ENCODE measurements at regions not wholly inside any gene's neighbourhood (a gene's known extent, or its start where the extent isn't known, plus 50 kb on each side); places are given as distances from the start of the nearest gene placed in this dataset.
A peak's percentile ranks its signal among the peaks of the same experiment; 100 is the strongest.

DNA sequence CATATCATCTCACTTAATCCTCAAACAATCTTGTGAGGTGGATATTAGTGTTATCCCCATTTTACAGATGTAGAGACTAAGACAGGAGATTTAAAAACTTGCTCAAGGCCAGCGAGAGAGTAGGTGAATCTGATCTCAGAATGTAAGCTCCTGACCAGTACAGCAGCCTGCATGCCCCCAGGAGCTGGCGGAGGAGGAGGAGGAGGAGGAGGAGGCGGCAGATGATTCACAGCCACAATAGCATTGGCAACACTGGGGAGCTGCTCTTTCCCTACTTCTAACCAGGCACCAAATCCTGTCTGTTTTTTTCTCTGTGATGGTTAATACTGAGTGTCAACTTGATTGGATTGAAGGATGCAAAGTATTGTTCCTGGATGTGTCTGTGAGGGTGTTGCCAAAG is 243.2 kb downstream of the ATG4C start:
- ATAC-seq = no peak
- no peak for DNase-seq
- intact Hi-C loops (cut with micrococcal nuclease) = no loop called here

DNA sequence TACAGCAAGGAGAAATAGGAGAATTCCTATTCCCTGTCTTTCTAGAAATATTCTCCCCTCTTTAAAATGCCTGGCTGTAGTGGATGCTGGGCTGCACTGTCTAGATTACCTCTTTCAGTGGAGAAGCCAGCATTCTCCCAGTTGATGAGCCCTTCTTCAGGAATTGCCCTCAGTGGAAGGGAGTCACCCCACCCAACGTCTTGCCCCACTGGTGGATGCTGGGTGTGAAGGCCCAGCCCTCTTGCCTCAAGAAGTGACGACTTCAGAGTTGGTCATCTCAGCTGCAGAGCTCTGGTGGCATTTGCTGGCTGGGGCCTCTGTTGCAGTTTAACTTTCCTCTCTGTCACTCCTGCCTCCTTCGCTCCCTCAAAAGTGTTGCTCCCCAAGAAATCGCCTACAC is 248.2 kb downstream of the ATG4C start:
- intact Hi-C loops (cut with micrococcal nuclease) = no loop called here
- DNase-seq (no peak), ATAC-seq (no peak)

DNA sequence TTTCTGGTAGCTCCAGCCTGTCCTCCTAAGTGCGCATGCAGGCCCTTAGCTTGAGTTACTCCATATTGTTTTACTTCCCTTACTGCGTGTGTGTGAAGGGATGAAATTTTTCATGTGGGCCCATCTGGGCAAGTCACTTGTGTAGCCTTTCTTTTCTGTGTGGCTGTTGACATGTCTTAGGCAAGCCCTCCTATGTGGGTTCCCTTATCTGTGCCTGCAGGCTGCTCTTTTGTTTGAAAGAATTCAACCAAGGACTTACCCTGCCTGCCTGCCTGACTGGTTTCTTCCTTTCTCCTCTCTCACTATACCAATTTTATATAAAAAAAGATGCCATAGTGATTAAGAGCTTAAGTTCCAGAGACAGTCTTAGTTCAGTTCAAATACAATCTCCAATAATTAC is 249.3 kb downstream of the ATG4C start:
- intact Hi-C loops (cut with micrococcal nuclease) = no loop called here

DNA sequence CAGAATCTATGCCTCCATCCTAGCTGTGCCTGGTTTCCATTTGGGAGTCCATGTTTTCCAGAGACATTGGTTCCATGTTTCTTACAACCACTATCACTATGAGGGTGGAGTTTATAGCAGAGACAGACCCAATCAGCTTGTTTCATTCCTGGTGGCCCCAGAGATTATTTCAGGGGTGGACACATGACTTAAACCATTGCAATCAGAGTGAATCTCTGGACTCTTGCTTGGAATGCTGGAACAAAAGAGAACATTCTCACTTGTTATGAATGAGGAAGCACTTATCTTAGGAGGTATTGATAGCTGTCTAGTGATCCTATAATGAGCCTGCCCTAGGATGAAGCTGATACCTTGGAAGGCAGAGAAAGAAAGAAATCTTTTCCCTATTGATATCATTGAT is 250.3 kb downstream of the ATG4C start:
- intact Hi-C loops (cut with micrococcal nuclease) = no loop called here
- ATAC-seq = no peak
- DNase-seq = no peak

More for the DNA sequence above, 249.3 kb downstream of the ATG4C start:
- no peak for ATAC-seq
- DNase-seq = no peak

DNA sequence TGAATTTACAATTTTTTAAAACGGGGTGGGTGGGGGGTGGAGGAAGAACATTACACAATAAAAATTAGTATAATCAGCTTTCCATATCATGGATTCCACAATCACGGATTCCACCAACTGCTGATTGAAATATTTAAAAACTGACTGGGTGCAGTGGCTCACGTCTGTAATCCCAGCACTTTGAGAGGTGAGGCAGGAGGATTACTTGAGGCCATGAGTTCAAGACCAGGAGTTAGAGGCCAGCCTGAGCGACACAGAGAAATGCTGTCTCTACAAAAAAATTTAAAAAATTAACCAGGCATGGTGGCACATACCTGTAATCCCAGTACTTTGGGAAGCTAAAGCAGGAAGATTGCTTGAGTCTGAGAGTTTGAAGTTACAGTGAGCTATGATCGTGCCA is 254.7 kb downstream of the ATG4C start:
- intact Hi-C loops (cut with micrococcal nuclease) = no loop called here
- ATAC-seq (no peak), DNase-seq (no peak)

DNA sequence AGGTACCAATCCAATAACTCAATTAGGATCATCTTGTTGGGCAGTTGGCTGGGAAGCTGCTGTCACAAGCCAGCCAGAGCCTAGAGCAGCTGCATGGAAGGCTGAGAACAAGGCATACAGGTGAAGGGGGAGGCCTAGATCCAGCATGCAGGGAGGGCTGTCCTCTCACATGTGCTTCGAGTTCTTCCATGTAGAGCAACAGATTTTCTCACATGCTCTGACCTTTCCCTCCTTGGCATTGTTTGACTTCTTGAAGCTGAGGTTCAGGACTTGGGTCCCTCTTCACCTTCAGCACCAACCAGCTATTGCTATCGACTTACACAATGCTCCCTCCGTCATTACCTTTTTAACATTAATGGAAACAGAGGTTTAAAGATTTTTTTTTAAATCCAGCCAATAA is 257.7 kb downstream of the ATG4C start:
- intact Hi-C loops (cut with micrococcal nuclease) = no loop called here
- ATAC-seq (no peak), DNase-seq (no peak)

DNA sequence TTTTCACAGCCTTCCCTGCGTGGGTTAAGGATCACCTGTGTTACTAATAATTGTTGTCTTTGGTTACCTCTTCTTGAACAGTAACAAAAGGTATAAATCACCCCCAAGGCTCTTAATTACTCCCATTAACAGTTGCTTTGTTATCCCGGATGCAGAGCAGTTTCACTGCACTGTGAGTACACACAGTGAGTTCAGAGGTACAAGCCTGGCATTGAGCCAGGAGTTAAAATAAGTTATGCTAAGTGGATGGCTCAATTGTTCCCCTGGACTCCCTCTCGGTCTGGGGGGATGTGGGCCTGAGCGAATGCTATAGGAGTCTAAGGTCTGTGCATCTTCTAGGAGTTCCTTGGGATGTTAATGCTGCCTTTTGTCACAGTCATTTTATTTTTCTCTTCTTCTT is 258.3 kb downstream of the ATG4C start:
- intact Hi-C loops (cut with micrococcal nuclease) = no loop called here
- no peak for DNase-seq
- peak; percentile 85 for ATAC-seq

DNA sequence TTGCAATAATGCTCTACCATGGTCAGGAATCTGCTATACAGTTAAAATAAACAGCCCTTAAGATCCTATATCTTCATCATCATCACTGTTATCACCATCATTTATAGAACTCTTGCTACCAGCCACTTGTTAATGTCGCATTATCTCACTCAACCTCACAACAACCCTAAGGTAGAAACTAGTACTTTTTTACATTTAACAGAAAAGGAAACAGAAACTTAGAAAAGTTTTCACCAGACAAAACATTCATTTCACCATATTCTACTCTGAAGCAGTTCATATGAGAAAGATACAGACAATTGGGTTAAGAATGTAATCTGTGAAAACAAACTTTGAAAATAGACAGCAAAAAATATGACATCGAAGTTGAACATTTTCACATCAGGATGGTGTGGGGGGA is 262.6 kb downstream of the ATG4C start:
- ATAC-seq (no peak), DNase-seq (no peak)
- intact Hi-C loops (cut with micrococcal nuclease) = no loop called here

DNA sequence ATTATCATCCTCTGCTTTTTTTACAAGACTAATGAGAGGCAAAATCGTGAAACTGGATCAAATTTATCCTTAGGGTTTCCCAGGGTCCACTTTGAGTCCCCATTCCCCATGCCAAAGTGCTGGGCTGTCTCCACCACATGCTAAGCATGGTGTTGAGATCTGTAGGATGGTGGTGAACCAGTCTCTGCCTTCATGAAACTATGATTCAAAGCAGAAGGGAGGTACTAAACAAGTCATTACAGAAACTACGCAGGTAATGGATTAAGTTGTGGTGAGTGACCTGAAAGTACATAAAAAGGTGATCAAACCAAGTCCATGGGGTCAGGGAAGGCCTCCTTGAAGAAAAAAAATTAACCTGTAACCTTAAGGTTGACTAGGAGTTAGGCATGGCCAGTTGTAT is 265.2 kb downstream of the ATG4C start:
- no peak for DNase-seq
- no peak for ATAC-seq
- intact Hi-C loops (cut with micrococcal nuclease) = no loop called here

DNA sequence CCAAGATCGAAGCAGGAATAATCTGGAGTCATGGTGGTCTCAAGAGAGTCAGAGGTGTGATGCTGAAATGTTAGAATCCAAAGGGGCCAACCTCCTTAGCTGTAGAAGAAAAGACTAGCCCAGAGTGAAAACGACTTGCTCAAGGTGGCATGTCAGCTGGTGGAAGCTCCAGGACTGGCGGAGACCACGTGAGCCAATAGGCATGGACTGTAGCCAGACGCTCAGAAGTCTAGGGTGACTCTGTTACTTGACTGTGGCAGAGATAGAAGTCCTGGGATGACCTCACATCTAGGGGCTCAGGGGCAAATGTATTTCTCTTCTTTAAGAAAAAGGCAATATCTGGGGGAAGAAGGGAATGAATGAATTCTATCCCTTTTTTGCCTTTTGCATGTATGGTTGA is 267.4 kb downstream of the ATG4C start:
- no peak for ATAC-seq
- DNase-seq = no peak
- intact Hi-C loops (cut with micrococcal nuclease) = no loop called here

DNA sequence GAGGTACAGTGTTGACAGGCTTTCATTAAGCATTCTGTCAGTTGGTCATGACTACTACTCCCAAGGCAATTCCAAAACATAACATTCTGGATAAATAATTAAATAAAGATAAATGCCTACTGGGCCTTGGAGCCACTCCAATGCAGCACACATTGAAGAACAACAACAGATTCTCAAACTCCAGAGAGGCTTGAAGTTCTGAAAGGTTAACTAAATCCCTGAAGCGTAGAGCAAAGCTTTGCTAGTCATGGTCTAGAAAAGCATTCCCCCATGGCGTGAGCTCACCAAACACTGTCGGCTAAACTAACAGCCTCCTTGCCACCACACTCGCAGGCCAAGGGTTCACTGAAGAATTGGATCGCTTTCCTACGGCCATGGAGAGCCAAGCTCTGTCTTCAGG is 268.0 kb downstream of the ATG4C start:
- ATAC-seq (no peak), DNase-seq (no peak)
- intact Hi-C loops (cut with micrococcal nuclease) = no loop called here

DNA sequence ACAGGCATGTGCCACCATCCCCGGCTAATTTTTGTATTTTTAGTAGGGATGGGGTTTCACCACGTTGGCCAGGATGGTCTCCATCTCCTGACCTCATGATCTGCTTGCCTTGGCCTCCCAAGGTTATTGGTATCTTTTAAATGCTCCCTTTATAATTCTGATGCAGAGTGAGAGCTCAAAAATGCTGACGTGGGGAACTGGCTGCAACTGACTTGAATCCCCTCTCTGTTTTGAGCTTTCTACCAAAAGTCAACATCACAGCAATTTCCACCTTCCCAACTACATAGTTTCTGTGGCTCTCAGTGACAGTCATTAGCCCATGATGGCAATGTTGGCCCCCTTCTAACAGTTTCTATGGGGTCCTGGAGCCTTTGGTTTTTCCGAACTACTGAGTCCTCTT is 268.2 kb upstream of the FOXD3 start:
- DNase-seq = no peak
- no peak for ATAC-seq
- intact Hi-C loops (cut with micrococcal nuclease) = no loop called here

DNA sequence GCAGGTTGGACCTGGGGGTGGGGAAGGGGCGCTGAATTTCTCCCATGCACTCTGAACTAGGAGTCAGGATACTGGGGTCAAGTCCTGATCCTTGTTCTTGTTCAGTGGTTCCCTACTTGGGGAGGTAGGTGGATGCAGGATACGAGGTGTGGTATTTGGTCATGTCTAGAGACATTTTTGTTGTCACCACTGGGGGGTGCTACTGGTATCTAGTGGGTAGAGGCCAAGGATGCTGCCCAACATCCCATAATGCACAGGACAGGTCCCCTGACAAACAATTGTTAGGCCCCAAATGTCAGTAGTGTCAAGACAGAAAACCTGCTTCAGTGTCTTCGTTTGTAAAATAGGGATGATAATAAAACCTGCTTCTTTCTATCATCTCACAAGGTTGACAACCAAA is 259.0 kb upstream of the FOXD3 start:
- intact Hi-C loops (cut with micrococcal nuclease) = no loop called here
- DNase-seq (no peak), ATAC-seq (no peak)

DNA sequence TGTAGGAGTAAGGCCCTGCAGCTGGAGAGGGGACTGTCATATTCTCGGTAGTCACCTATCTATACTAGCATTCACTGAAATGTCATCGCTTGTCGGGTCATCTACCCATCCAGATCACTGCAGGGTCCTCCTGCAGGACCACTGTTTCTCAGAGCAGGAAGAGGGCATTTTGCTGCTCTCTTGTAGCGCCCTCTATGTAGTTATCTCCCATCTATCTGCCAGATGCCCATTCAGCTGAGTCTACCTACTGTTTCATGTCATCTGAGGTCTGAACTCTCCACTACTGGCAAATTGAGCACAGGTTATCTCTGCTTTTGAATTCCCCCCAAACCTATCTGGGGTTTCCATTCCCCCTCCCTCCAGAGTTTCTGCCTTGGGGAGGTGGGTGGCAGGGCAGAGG is 258.2 kb upstream of the FOXD3 start:
- no peak for DNase-seq
- intact Hi-C loops (cut with micrococcal nuclease) = no loop called here
- ATAC-seq = no peak

DNA sequence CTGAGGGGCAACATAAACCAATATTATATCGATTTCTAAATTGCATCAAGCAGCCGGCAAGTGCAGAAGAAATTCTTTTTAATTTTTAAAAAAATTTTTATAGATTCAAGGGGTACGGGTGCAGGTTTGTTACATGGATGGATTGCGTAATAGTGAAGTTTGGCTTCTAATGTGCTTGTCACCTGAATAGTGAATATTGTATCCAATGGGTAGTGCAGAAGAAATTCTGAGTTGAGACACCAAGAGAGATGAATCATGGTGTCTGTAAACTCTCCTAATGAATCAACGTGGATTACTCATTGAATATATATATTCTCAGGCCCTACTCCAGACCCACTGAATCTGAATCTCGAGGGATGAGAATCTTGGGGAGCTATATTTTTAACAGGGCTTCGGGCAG is 253.7 kb upstream of the FOXD3 start:
- intact Hi-C loops (cut with micrococcal nuclease) = no loop called here
- no peak for DNase-seq
- ATAC-seq = no peak

DNA sequence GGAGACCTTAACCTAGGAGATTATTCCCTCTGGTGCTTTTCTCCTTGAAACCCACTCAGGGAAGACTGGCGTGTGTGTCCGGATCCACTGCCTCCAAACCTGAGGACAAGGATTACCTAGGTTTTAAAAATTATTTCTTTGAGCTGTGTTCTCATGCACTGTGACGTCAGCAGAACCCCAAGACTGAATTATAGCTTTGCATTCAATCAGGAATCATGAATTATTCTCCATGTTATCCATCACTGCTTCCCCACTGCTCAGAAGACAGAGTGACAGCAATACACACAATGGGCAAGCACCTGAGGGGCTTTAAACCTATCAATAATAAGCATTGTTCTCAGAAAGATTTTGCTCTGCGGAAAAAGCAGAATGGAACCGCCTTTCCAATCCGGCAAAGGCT is 253.2 kb upstream of the FOXD3 start:
- no peak for ATAC-seq
- intact Hi-C loops (cut with micrococcal nuclease) = no loop called here
- DNase-seq = no peak

DNA sequence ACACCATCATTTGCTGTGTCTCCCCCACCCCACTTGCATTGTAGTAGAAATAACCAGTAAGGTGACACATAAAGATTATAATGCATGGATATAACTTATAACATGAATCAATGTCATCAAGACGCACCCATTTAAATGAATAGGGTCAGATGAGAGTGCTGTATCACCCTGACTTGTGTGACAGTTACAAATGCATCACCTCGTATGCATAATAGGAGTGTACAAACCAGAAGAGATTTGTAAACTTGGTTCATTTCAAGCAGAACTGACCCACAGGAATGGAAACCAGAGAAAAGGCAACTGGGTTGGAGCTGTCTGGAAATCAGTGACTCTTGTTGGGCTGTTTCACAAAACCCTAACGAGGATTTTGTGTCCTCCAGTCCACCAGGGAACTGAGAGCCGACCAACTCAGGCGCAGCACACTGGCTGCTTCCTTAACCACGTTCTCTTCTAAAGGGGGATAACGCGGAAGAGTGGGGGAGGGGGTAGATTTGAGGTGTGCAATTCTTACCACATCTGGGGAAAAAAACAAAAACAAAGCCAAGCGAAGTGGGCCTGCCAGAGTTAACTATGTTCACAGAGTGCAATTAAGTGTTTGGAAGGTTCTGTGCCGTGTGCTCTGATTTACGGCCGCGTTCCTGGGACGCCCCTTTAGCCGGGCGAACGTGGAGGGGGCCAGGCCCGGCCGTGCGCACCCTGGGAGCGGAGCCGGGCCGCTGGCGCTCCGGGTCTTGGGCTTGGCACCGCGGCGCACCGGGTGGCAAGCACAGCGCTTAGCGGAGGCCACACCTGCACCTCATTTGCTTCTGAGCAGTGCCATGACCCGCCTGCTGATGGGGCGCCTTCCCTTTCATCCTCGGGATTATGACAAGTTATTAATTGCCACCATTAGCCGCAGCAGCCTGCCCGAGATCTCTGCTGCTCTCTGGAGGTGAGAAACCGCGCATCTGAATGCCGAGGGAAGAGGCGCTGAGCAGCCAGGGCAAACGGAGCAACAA is 248.8 kb upstream of the FOXD3 start:
- DNase-seq = peak; percentile 26
- ATAC-seq = peak; percentile 55
- intact Hi-C loops (cut with micrococcal nuclease) = no loop called here

DNA sequence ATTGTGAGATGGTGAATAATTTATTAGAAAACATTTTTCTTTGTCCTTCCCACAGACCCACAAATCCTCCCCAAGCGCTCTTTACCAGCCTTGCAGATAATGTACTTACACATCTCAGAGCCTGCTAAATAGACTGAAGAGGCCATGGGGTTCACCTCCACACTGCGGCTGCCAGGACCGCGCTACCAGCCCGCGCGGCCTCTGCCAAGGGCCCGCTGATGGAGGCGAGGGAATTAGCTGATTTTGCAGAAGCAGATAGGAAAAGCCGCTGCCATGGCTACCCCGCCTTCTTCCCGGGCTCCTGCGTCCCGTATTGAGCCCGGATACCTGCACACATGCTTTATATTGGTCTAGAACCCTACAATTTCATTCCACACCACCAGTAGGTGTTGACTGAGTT is 248.0 kb upstream of the FOXD3 start:
- ATAC-seq (no peak), DNase-seq (no peak)
- intact Hi-C loops (cut with micrococcal nuclease) = no loop called here

DNA sequence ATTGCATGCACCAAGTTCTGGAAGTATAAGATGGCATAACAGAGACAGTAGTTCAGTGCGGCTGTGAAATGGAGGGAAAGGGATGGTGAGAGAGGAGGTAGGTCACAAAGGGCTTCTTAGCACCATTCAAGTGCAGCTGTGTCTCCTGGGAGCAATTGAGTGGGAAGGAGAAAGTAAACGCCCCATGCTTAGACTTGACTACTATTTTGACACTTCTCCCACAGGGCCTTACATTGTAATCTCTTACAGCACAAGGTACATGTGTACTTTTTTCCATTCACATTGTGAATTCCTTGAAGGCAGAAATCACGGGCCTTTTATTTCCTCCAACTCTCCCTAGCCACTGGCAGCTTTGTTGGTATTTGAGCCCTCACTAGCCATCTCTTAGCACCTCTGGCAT is 239.6 kb upstream of the FOXD3 start:
- ATAC-seq (no peak), DNase-seq (no peak)
- intact Hi-C loops (cut with micrococcal nuclease) = no loop called here

DNA sequence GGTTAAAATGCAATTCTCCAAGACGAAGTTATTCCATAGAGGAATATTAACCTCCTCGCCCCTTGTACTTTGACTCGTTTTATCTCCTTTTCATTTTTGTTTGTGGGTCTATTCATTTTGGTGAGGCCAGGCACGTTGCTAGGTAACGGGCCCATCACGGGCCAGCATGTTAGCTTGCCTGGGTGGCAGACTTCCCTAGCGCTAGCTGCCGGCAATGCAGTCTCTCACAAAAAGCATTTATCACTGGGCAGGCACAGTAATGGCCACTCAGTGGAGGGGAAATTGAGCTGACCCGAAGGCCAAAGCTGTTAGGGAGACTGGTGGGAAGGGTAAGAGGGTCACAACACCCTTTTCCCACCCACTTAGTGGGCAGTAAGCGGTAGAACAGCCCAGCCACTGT is 234.4 kb upstream of the FOXD3 start:
- intact Hi-C loops (cut with micrococcal nuclease) = no loop called here
- no peak for DNase-seq
- ATAC-seq = no peak

DNA sequence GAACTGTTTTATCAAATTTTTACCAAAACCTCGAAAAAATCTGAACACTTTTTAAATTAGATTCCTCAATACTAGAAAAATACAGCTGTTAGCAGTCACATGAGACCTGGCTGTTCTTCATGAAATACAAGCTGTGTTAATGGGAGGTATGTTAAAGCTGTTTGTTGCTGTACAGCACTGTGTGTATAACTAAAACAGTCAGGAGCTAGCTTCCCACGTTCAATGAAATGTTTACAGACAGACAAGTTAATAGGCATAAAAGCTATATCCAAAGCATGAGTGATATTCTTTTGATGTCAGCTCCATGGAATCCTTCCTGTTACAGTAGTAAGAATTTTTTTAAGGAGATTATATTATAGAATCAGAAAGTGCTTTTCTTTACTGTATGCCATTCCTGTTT is 223.2 kb upstream of the FOXD3 start:
- DNase-seq = no peak
- ATAC-seq = no peak
- intact Hi-C loops (cut with micrococcal nuclease) = no loop called here
